ENCODE measurements at regions not wholly inside any gene's neighbourhood (a gene's known extent, or its start where the extent isn't known, plus 50 kb on each side); places are given as distances from the start of the nearest gene placed in this dataset.

DNA sequence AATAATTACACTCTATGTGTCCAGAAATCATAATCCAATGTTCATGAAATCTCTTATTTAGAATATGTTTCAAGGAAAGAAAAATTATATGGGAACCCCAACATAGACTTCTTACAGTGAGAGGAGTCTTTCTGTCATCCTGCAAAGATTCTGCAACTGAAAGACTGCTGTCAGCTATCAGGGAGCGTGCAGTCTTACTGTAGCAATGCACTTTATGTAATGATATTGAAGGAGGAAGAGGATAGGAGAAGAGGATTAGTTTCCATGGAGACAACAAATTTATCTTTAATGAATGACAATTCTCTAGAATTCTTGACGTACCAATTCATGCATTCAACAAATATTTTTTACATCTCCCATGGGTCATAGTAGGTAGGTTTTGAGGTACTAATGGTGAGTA lies 61.3 kb upstream of the MYT1L start:
- intact Hi-C loops (cut with DNase I) = no loop called here
- DNase-seq (ENCODE audit: low spot score) = no peak

- no peak for DNase-seq (ENCODE audit: low spot score)
- intact Hi-C loops (cut with DNase I) = no loop called here
Measured at GRCh38 chr2:2389215-2389614, 58.1 kb upstream of the MYT1L start.

Measured in cardiac septum (tissue), 1 donor.